Adrenal gland (tissue), 5 donors: ENCODE measurements at regions not wholly inside any gene's neighbourhood (a gene's known extent, or its start where the extent isn't known, plus 50 kb on each side); places are given as distances from the start of the nearest gene placed in this dataset.
"Not testable (repeated sequence)": the region's sequence is repeated elsewhere in the genome, so short reads cannot be mapped to it uniquely, and the experiment has no call there.

Experiments
- CTCF ChIP-seq, 6 experiments: fragments of 450-650 bp in 4 of 6; fragments of 200-600 bp in 2 of 6; sonication (generic) in 1 of 6; IDR thresholded peaks; 1 replicate in 5 of 6; 2 replicates in 1 of 6; pipeline versions ENCODE4 v1.5.1 to v1.8.0; 2016 to 2021; ENCODE audit warnings: antibody characterized with exemption in 6 of 6, mild to moderate bottlenecking in 2 of 6, moderate library complexity in 1 of 6
- POLR2A ChIP-seq, 2 donors: fragments of 450-650 bp; IDR thresholded peaks; one replicate each; pipeline ENCODE4 v1.6.1; 2017; ENCODE audit warnings: antibody characterized with exemption in 2 of 2, mild to moderate bottlenecking in 2 of 2, moderate library complexity in 1 of 2
- donor health status: DM: no; HTN: no; CAD: no.

DNA sequence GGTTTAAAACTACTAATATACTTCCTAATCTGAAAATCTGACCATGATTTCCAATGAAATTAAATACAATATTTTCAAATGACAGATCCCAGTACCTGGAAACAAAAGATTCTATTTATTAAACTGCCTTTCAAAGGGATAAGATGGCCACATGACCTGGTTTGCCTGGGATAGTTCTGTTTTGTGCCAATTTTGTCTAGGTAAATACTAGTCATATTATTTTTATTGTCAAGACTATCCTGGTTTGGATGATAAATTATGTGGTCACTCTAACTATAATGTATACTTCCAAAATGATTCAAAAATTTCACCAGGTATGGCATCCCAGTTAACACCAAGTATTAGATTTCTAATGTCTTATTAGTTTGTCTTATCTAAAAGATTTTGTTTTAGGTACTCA is 222.5 kb upstream of the TTC29 start:
- not testable (repeated sequence) for TF ChIP-seq CTCF, POLR2A (IDR thresholded peaks at IDR 0.05)
